ENCODE measurements at regions not wholly inside any gene's neighbourhood (a gene's known extent, or its start where the extent isn't known, plus 50 kb on each side); places are given as distances from the start of the nearest gene placed in this dataset.

- no peak for ATAC-seq
- WGBS (ENCODE audit: missing lambda C conversion rate): 32% methylated on average over 2 of the region's 2 CpGs
- no peak for FAIRE-seq
- ChIA-PET CTCF (no interaction called here), POLR2A (no interaction called here)
- no peaks in the 10 kb centered on the region for H3K4me1 ChIP-seq
- no peak overlapping the region for H3K4me3 ChIP-seq
- H3K9me3 ChIP-seq: no peaks in the 10 kb centered on the region
- no peak overlapping the region for H3K4me2 ChIP-seq
- DNase-seq (ENCODE audit: low read depth in 1 of 2, low spot score in 1 of 2): no peak
- no peak for TF ChIP-seq TP53 (CRISPR knock-in tag; IDR thresholded peaks at IDR 0.05)
- no peak for TF ChIP-seq HMGXB4 (CRISPR knock-in tag; IDR thresholded peaks at IDR 0.05; ENCODE audit: borderline replicate concordance)
- TF ChIP-seq ZFP36 (IDR thresholded peaks at IDR 0.05; ENCODE audit: borderline replicate concordance, partially characterized antibody): no peak
- no peak for TF ChIP-seq BCL3 (IDR thresholded peaks at IDR 0.05)
- no peak for TF ChIP-seq CBX8 (IDR thresholded peaks at IDR 0.05)
- TF ChIP-seq NFE2L2 (conservative IDR thresholded peaks at IDR 0.05; ENCODE audit: low read length): no peak
- no peak for TF ChIP-seq CTCF (IDR thresholded peaks at IDR 0.05)
- no peak for TF ChIP-seq TFCP2L1 (CRISPR knock-in tag; IDR thresholded peaks at IDR 0.05)
- no peak for TF ChIP-seq SREBF2 (IDR thresholded peaks at IDR 0.05)
- no peak for TF ChIP-seq PBX3 (IDR thresholded peaks at IDR 0.05)
- no peak for TF ChIP-seq PHF8 (IDR thresholded peaks at IDR 0.05; ENCODE audit: borderline replicate concordance, low read depth)
- no peak for TF ChIP-seq CEBPB (IDR thresholded peaks at IDR 0.05)
- TF ChIP-seq RFX5 (IDR thresholded peaks at IDR 0.05): no peak
- TF ChIP-seq JUNB (IDR thresholded peaks at IDR 0.05): no peak
- TF ChIP-seq SMC3 (IDR thresholded peaks at IDR 0.05): no peak
- TF ChIP-seq HDAC2 (IDR thresholded peaks at IDR 0.05): no peak
- TF ChIP-seq EHF (CRISPR knock-in tag; IDR thresholded peaks at IDR 0.05): no peak
- no peak for TF ChIP-seq E2F6 (IDR thresholded peaks at IDR 0.05; ENCODE audit: borderline replicate concordance, low read depth)
- TF ChIP-seq ZNF302 (CRISPR knock-in tag; IDR thresholded peaks at IDR 0.05): no peak
- no peak for TF ChIP-seq CBX2 (IDR thresholded peaks at IDR 0.05; ENCODE audit: borderline replicate concordance, low read depth)
- no peak overlapping the region for H3K27ac ChIP-seq
Observed at GRCh38 chr3:154872696-154873095, 207.4 kb upstream of the MME start.

- TF ChIP-seq PBX3 (IDR thresholded peaks at IDR 0.05): no peak
- TF ChIP-seq POLR2A (IDR thresholded peaks at IDR 0.05; ENCODE audit: low read length): no peak
- TF ChIP-seq TFCP2L1 (CRISPR knock-in tag; IDR thresholded peaks at IDR 0.05): no peak
- TF ChIP-seq EHF (CRISPR knock-in tag; IDR thresholded peaks at IDR 0.05): no peak
- TF ChIP-seq POLR2AphosphoS2 (conservative IDR thresholded peaks at IDR 0.05; ENCODE audit: low read length): no peak
- no peak for FAIRE-seq
- H3K4me1 ChIP-seq: no peaks in the 10 kb centered on the region
- ChIA-PET CTCF (no interaction called here), POLR2A (no interaction called here)
- no peak overlapping the region for H3K27ac ChIP-seq
- 27% methylated on average over 6 of the region's 6 CpGs for WGBS (ENCODE audit: missing lambda C conversion rate)
- no peak overlapping the region for H3K4me3 ChIP-seq
- DNase-seq (ENCODE audit: low read depth in 1 of 2, low spot score in 1 of 2): no peak
- no peak overlapping the region for H3K4me2 ChIP-seq
- no peak for ATAC-seq
- no peaks in the 10 kb centered on the region for H3K9me3 ChIP-seq
Observed at GRCh38 chr3:154872074-154872473, 208.0 kb upstream of the MME start.

Measured in A549 (cell line).